Neural cell (in vitro differentiated cells): ENCODE measurements at regions not wholly inside any gene's neighbourhood (a gene's known extent, or its start where the extent isn't known, plus 50 kb on each side); places are given as distances from the start of the nearest gene placed in this dataset.

ENCODE experiments used
- H2AFZ ChIP-seq: fragments of 200-600, 300-800 bp; sonication (generic), shearing (Covaris generic); 2 replicates; pipeline ENCODE4 v1.6.0; 2014; ENCODE audit warnings: low read depth, mild to moderate bottlenecking, antibody characterized with exemption, low read length, moderate library complexity
- H3F3A ChIP-seq: fragments of 200-600 bp; shearing (Covaris generic); 2 replicates; pipeline ENCODE4 v1.6.1; 2016; ENCODE audit warnings: mild to moderate bottlenecking, moderate library complexity, mixed read lengths, antibody characterized with exemption, low read length; ENCODE audit not compliant: insufficient read depth, poor library complexity, severe bottlenecking
- H3K27ac ChIP-seq: fragments of 200-600, 300-800 bp; sonication (generic), shearing (Covaris generic); 2 replicates; pipeline ENCODE4 v1.5.1; 2014; ENCODE audit warnings: mild to moderate bottlenecking, low read length, moderate library complexity
- H3K27me3 ChIP-seq: fragments of 300-800, 200-600 bp; sonication (generic), shearing (Covaris generic); 2 replicates; pipeline ENCODE4 v1.6.0; 2014; ENCODE audit warnings: mild to moderate bottlenecking, low read depth, low read length, moderate library complexity; ENCODE audit not compliant: insufficient read depth
- H3K36me3 ChIP-seq: fragments of 300-800, 200-600 bp; sonication (generic), shearing (Covaris generic); 2 replicates; pipeline ENCODE4 v1.5.1; 2014; ENCODE audit warnings: mild to moderate bottlenecking, antibody characterized with exemption, low read length, moderate library complexity; ENCODE audit not compliant: insufficient read depth
- H3K4me2 ChIP-seq: fragments of 300-800, 200-600 bp; sonication (generic), shearing (Covaris generic); 2 replicates; pipeline ENCODE4 v1.6.0; 2014; ENCODE audit warnings: mild to moderate bottlenecking, low read length
- H3K4me3 ChIP-seq: fragments of 300-800, 200-600 bp; sonication (generic), shearing (Covaris generic); 2 replicates; pipeline ENCODE4 v1.5.1; 2014; ENCODE audit warnings: mild to moderate bottlenecking, low read length, moderate library complexity
- H3K79me2 ChIP-seq: fragments of 200-600 bp; shearing (Covaris generic); replicated peaks from 2 replicates; pipeline ENCODE4 v1.6.0; 2014; ENCODE audit warnings: mild to moderate bottlenecking, low read length, moderate library complexity; ENCODE audit not compliant: insufficient read depth
- H3K9ac ChIP-seq: fragments of 300-800, 200-600 bp; sonication (generic), shearing (Covaris generic); 2 replicates; pipeline ENCODE4 v1.6.1; 2016; ENCODE audit warnings: mild to moderate bottlenecking, low read length, mixed read lengths
- H3K9me2 ChIP-seq: fragments of 200-600 bp; shearing (Covaris generic); 2 replicates; pipeline ENCODE4 v1.6.1; 2016; ENCODE audit warnings: mild to moderate bottlenecking, low read length, mixed read lengths; ENCODE audit not compliant: insufficient read depth
- H3K9me3 ChIP-seq: fragments of 200-600, 300-800 bp; sonication (generic), shearing (Covaris generic); 2 replicates; pipeline ENCODE4 v1.6.1; 2016; ENCODE audit warnings: mild to moderate bottlenecking, mixed run types, low read length, moderate library complexity, mixed read lengths
- H4K20me1 ChIP-seq: fragments of 200-600 bp; shearing (Covaris generic); 2 replicates; pipeline ENCODE4 v1.6.1; 2016; ENCODE audit warnings: mild to moderate bottlenecking, mixed run types; ENCODE audit not compliant: insufficient read depth
- CTCF ChIP-seq: fragments of 450-650 bp; IDR thresholded peaks from 2 replicates; pipeline ENCODE4 v1.5.1; 2014; ENCODE audit warnings: antibody characterized with exemption, mild to moderate bottlenecking, moderate library complexity; ENCODE audit not compliant: poor library complexity, severe bottlenecking
- EP300 ChIP-seq: fragments of 450-650 bp; conservative IDR thresholded peaks from 2 replicates; pipeline ENCODE4 v1.6.1; 2014; ENCODE audit warnings: antibody characterized with exemption, mild to moderate bottlenecking, moderate library complexity; ENCODE audit not compliant: poor library complexity, severe bottlenecking
- EZH2 ChIP-seq: fragments of 200-600, 300-800 bp; shearing (Covaris generic), sonication (generic); IDR thresholded peaks from 2 replicates; pipeline ENCODE4 v1.6.1; 2014; ENCODE audit warnings: antibody characterized with exemption, low read length, borderline replicate concordance, mild to moderate bottlenecking; ENCODE audit not compliant: insufficient read depth, poor library complexity, severe bottlenecking
- MXI1 ChIP-seq: fragments of 450-650 bp; conservative IDR thresholded peaks from 2 replicates; pipeline ENCODE4 v1.6.1; 2014; ENCODE audit warnings: antibody characterized with exemption, mild to moderate bottlenecking; ENCODE audit not compliant: poor library complexity, severe bottlenecking
- POLR2AphosphoS5 ChIP-seq: IDR thresholded peaks from 2 replicates; pipeline ENCODE4 v1.6.1; 2012
- RAD21 ChIP-seq: fragments of 450-650 bp; conservative IDR thresholded peaks from 2 replicates; pipeline ENCODE4 v1.6.1; 2014; ENCODE audit warnings: antibody characterized with exemption, mild to moderate bottlenecking, moderate library complexity
- REST ChIP-seq: IDR thresholded peaks from 2 replicates; pipeline ENCODE4 v1.6.1; 2012; ENCODE audit warnings: borderline replicate concordance
- SMC3 ChIP-seq: fragments of 450-650 bp; conservative IDR thresholded peaks from 2 replicates; pipeline ENCODE4 v1.6.1; 2014; ENCODE audit warnings: antibody characterized with exemption, mild to moderate bottlenecking, moderate library complexity; ENCODE audit not compliant: poor library complexity
- TAF1 ChIP-seq: IDR thresholded peaks from 2 replicates; pipeline ENCODE4 v1.6.1; 2012; ENCODE audit warnings: low read depth

GRCh38 chr5:61816585-61817450 lies 484.8 kb downstream of the ZSWIM6 start:
- Histone ChIP-seq H3F3A (no peaks in the 10 kb centered on the region), H3K4me3 (peak overlapping the region; percentile 45), H3K9me2 (no peaks in the 10 kb centered on the region), H2AFZ (no peak overlapping the region), H3K9me3 (no peaks in the 10 kb centered on the region), H3K27me3 (no peaks in the 10 kb centered on the region), H3K79me2 (no peaks in the 10 kb centered on the region), H3K4me2 (peak overlapping the region; percentile 31), H3K27ac (peak overlapping the region; percentile 79), H3K9ac (peak overlapping the region; percentile 38), H3K36me3 (no peaks in the 10 kb centered on the region), H4K20me1 (no peaks in the 10 kb centered on the region)
- TF ChIP-seq CTCF: no peak
- no peak for TF ChIP-seq EZH2
- no peak for TF ChIP-seq RAD21
- no peak for TF ChIP-seq SMC3
- no peak for TF ChIP-seq TAF1
- no peak for TF ChIP-seq EP300
- no peak for TF ChIP-seq REST
- no peak for TF ChIP-seq MXI1
- no peak for TF ChIP-seq POLR2AphosphoS5

GRCh38 chr5:61817472-61818326 lies 485.6 kb downstream of the ZSWIM6 start:
- H3K27me3 ChIP-seq: no peaks in the 10 kb centered on the region
- H3K27ac ChIP-seq: peak overlapping the region; percentile 79
- no peaks in the 10 kb centered on the region for H3F3A ChIP-seq
- H3K4me3 ChIP-seq: peak overlapping the region; percentile 45
- no peaks in the 10 kb centered on the region for H3K9me3 ChIP-seq
- TF ChIP-seq SMC3: peak; percentile 87
- TF ChIP-seq MXI1: no peak
- TF ChIP-seq CTCF: peak; percentile 89
- TF ChIP-seq POLR2AphosphoS5: no peak
- no peak for TF ChIP-seq EZH2
- TF ChIP-seq RAD21: peak; percentile 92
- no peak for TF ChIP-seq REST
- TF ChIP-seq TAF1: no peak
- peak; percentile 13 for TF ChIP-seq EP300
- no peak overlapping the region for H2AFZ ChIP-seq
- H3K9me2 ChIP-seq: no peaks in the 10 kb centered on the region
- no peaks in the 10 kb centered on the region for H3K79me2 ChIP-seq
- H3K36me3 ChIP-seq: no peaks in the 10 kb centered on the region
- peak overlapping the region; percentile 38 for H3K9ac ChIP-seq
- H3K4me2 ChIP-seq: peak overlapping the region; percentile 31
- H4K20me1 ChIP-seq: no peaks in the 10 kb centered on the region
